OCI-LY1 (cell line): ENCODE measurements at regions not wholly inside any gene's neighbourhood (a gene's known extent, or its start where the extent isn't known, plus 50 kb on each side); places are given as distances from the start of the nearest gene placed in this dataset.

ENCODE experiments used
- H2AFZ ChIP-seq: fragments of 200-600 bp; sonication (generic), shearing (Covaris generic); 2 replicates; pipeline ENCODE4 v1.6.0; 2014; ENCODE audit warnings: antibody characterized with exemption, mild to moderate bottlenecking, low read length
- H3F3A ChIP-seq: fragments of 200-600 bp; sonication (generic), shearing (Covaris generic); 2 replicates; pipeline ENCODE4 v1.6.0; 2014; ENCODE audit warnings: mild to moderate bottlenecking, antibody characterized with exemption, low read length, moderate library complexity; ENCODE audit not compliant: insufficient read depth
- H3K27ac ChIP-seq: fragments of 200-600 bp; sonication (generic); 2 replicates; pipeline ENCODE4 v1.5.1; 2014; ENCODE audit warnings: low read length, mixed run types, mild to moderate bottlenecking, low read depth; ENCODE audit not compliant: poor library complexity, severe bottlenecking
- H3K27me3 ChIP-seq: fragments of 200-600 bp; sonication (generic); 2 replicates; pipeline ENCODE4 v1.6.0; 2014; ENCODE audit warnings: antibody characterized with exemption, mild to moderate bottlenecking, low read length, moderate library complexity; ENCODE audit not compliant: insufficient read depth
- H3K36me3 ChIP-seq: fragments of 200-600 bp; sonication (generic); 2 replicates; pipeline ENCODE4 v1.6.1; 2014; ENCODE audit warnings: mild to moderate bottlenecking, antibody characterized with exemption, low read length, moderate library complexity, mixed read lengths; ENCODE audit not compliant: insufficient read depth
- H3K4me1 ChIP-seq: fragments of 200-600 bp; sonication (generic); 2 replicates; pipeline ENCODE4 v1.5.1; 2014; ENCODE audit warnings: mild to moderate bottlenecking, low read length, moderate library complexity; ENCODE audit not compliant: insufficient read depth, severe bottlenecking
- H3K4me2 ChIP-seq: fragments of 200-600 bp; sonication (generic), shearing (Covaris generic); 2 replicates; pipeline ENCODE4 v1.6.1; 2014; ENCODE audit warnings: low read length
- H3K4me3 ChIP-seq: fragments of 200-600 bp; sonication (generic); 2 replicates; pipeline ENCODE4 v1.5.1; 2014; ENCODE audit warnings: low read length, low read depth, mild to moderate bottlenecking, mixed read lengths; ENCODE audit not compliant: poor library complexity, severe bottlenecking
- H3K79me2 ChIP-seq: fragments of 200-600 bp; shearing (Covaris generic); 2 replicates; pipeline ENCODE4 v1.6.1; 2016; ENCODE audit warnings: mixed run types, low read length, mixed read lengths; ENCODE audit not compliant: insufficient read depth
- H3K9ac ChIP-seq: fragments of 200-600 bp; sonication (generic), shearing (Covaris generic); 2 replicates; pipeline ENCODE4 v1.6.1; 2014; ENCODE audit warnings: mild to moderate bottlenecking, low read length, mixed read lengths
- H3K9me2 ChIP-seq: fragments of 200-600 bp; sonication (generic), shearing (Covaris generic); 2 replicates; pipeline ENCODE4 v1.6.1; 2014; ENCODE audit warnings: low read depth, mild to moderate bottlenecking, low read length, mixed read lengths
- H3K9me3 ChIP-seq: fragments of 200-600 bp; shearing (Covaris generic); 2 replicates; pipeline ENCODE4 v1.6.1; 2014; ENCODE audit warnings: low read length, mixed read lengths
- H4K20me1 ChIP-seq: fragments of 200-600 bp; sonication (generic), shearing (Covaris generic); 2 replicates; pipeline ENCODE4 v1.6.0; 2016; ENCODE audit warnings: mild to moderate bottlenecking, low read length; ENCODE audit not compliant: insufficient read depth
- EZH2 ChIP-seq: fragments of 200-600 bp; sonication (generic), shearing (Covaris generic); IDR thresholded peaks from 2 replicates; pipeline ENCODE4 v1.8.0; 2017; ENCODE audit warnings: borderline replicate concordance, mixed run types, mild to moderate bottlenecking, antibody characterized with exemption, low read length, moderate library complexity, mixed read lengths
- TF ChIP-seq, protein P1 (sequence below): fragments of 200-600 bp; sonication (generic), shearing (Covaris generic); IDR thresholded peaks from 2 replicates; pipeline ENCODE4 v1.5.1; 2017; ENCODE audit warnings: mild to moderate bottlenecking, antibody characterized with exemption, low read length, moderate library complexity, mixed read lengths

DNA sequence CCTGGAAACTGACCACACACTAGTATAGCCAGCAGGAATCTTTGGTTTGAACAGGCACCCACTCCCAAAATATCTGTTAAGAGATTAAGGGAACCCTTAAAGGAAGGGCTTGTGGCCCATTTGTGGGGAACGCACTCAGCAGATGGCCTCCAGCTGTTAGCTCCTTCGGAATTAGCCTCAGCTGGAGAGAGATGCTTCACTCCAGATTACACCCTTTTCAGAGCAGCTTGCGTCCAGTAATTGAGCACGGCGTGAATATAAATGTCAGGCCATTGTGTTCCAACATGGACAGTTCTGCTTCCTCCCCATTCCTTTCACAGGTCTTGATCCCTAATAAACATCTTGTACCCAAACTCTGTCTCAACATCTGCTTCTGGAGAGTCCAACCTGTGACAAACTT is 397.8 kb downstream of the SEC23A start:
- no peaks in the 10 kb centered on the region for H3K36me3 ChIP-seq
- H2AFZ ChIP-seq: no peak overlapping the region
- no peaks in the 10 kb centered on the region for H3K9me2 ChIP-seq
- TF ChIP-seq, protein P1, sequence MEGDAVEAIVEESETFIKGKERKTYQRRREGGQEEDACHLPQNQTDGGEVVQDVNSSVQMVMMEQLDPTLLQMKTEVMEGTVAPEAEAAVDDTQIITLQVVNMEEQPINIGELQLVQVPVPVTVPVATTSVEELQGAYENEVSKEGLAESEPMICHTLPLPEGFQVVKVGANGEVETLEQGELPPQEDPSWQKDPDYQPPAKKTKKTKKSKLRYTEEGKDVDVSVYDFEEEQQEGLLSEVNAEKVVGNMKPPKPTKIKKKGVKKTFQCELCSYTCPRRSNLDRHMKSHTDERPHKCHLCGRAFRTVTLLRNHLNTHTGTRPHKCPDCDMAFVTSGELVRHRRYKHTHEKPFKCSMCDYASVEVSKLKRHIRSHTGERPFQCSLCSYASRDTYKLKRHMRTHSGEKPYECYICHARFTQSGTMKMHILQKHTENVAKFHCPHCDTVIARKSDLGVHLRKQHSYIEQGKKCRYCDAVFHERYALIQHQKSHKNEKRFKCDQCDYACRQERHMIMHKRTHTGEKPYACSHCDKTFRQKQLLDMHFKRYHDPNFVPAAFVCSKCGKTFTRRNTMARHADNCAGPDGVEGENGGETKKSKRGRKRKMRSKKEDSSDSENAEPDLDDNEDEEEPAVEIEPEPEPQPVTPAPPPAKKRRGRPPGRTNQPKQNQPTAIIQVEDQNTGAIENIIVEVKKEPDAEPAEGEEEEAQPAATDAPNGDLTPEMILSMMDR: no peak
- no peak for TF ChIP-seq EZH2
- H3K9me3 ChIP-seq: no peaks in the 10 kb centered on the region
- no peak overlapping the region for H3K4me2 ChIP-seq
- H3K4me1 ChIP-seq: no peaks in the 10 kb centered on the region
- H3K79me2 ChIP-seq: no peaks in the 10 kb centered on the region
- no peak overlapping the region for H3K27ac ChIP-seq
- no peak overlapping the region for H3K4me3 ChIP-seq
- H3K27me3 ChIP-seq: no peaks in the 10 kb centered on the region; the same call in 1 of the 2 replicates
- no peaks in the 10 kb centered on the region for H3F3A ChIP-seq
- H4K20me1 ChIP-seq: no peaks in the 10 kb centered on the region
- H3K9ac ChIP-seq: no peak overlapping the region

GRCh38 chr14:38704220-38704619 is 398.8 kb downstream of the SEC23A start:
- Histone ChIP-seq H3K36me3 (no peaks in the 10 kb centered on the region), H3K27ac (no peak overlapping the region), H3K79me2 (no peaks in the 10 kb centered on the region), H3F3A (no peaks in the 10 kb centered on the region), H3K4me1 (no peaks in the 10 kb centered on the region), H3K27me3 (no peaks in the 10 kb centered on the region; the same call in 1 of the 2 replicates), H3K9me3 (no peaks in the 10 kb centered on the region), H3K4me2 (no peak overlapping the region), H2AFZ (no peak overlapping the region), H3K9me2 (no peaks in the 10 kb centered on the region), H3K4me3 (no peak overlapping the region), H3K9ac (no peak overlapping the region), H4K20me1 (no peaks in the 10 kb centered on the region)
- TF ChIP-seq EZH2: no peak
- TF ChIP-seq, protein P1: no peak

GRCh38 chr14:38696925-38697324 is 406.1 kb downstream of the SEC23A start:
- no peaks in the 10 kb centered on the region for H3K4me1 ChIP-seq
- H3K4me3 ChIP-seq: no peak overlapping the region
- H3K9me2 ChIP-seq: no peaks in the 10 kb centered on the region
- no peaks in the 10 kb centered on the region for H3K36me3 ChIP-seq
- no peaks in the 10 kb centered on the region for H3K9me3 ChIP-seq
- no peaks in the 10 kb centered on the region for H3K79me2 ChIP-seq
- H4K20me1 ChIP-seq: no peaks in the 10 kb centered on the region
- H2AFZ ChIP-seq: no peak overlapping the region
- H3K4me2 ChIP-seq: no peak overlapping the region
- TF ChIP-seq EZH2: no peak
- TF ChIP-seq, protein P1: no peak
- H3K27me3 ChIP-seq: no peaks in the 10 kb centered on the region
- H3F3A ChIP-seq: no peaks in the 10 kb centered on the region
- H3K9ac ChIP-seq: no peak overlapping the region
- H3K27ac ChIP-seq: no peak overlapping the region
